Suprapubic skin (tissue), 3 donors: ENCODE measurements at regions not wholly inside any gene's neighbourhood (a gene's known extent, or its start where the extent isn't known, plus 50 kb on each side); places are given as distances from the start of the nearest gene placed in this dataset.

Experiments used
- CTCF ChIP-seq, 2 donors: fragments of 200-600 bp in 1 of 2; fragments of 450-650 bp in 1 of 2; sonication (generic) in 1 of 2; IDR thresholded peaks; one replicate each; pipeline ENCODE4 v1.5.1; 2016 to 2019; ENCODE audit warnings: antibody characterized with exemption in 2 of 2, mild to moderate bottlenecking in 1 of 2, moderate library complexity in 1 of 2
- EP300 ChIP-seq: sonication (generic); formaldehyde crosslinking; IDR thresholded peaks from one replicate; pipeline ENCODE4 v1.6.1; 2017; ENCODE audit warnings: antibody characterized with exemption
- POLR2A ChIP-seq, 2 donors: fragments of 450-650 bp; IDR thresholded peaks; one replicate each; pipeline ENCODE4 v1.6.1; 2017; ENCODE audit warnings: antibody characterized with exemption in 2 of 2, mild to moderate bottlenecking in 2 of 2, moderate library complexity in 2 of 2

GRCh38 chr6:80547827-80548226 lies 441.4 kb downstream of the BCKDHB start:
- TF ChIP-seq CTCF (IDR thresholded peaks at IDR 0.05) (no peak), POLR2A (IDR thresholded peaks at IDR 0.05) (no peak), EP300 (no peak)
